ACC112 (cell line): ENCODE measurements at regions not wholly inside any gene's neighbourhood (a gene's known extent, or its start where the extent isn't known, plus 50 kb on each side); places are given as distances from the start of the nearest gene placed in this dataset.
"Not testable (repeated sequence)": the region's sequence is repeated elsewhere in the genome, so short reads cannot be mapped to it uniquely, and the experiment has no call there.

Source experiments
- H2AFZ ChIP-seq: fragments of 200-600 bp; sonication (generic); one replicate; pipeline ENCODE4 v1.6.0; 2017; ENCODE audit warnings: antibody characterized with exemption, low read length; ENCODE audit not compliant: unreplicated experiment
- H3K27ac ChIP-seq: fragments of 200-600 bp; sonication (generic); 2 replicates; pipeline ENCODE4 v1.5.1; 2014; ENCODE audit warnings: low read depth, mild to moderate bottlenecking, antibody characterized with exemption, low read length, moderate library complexity
- H3K27me3 ChIP-seq: fragments of 200-600 bp; sonication (generic); 2 replicates; pipeline ENCODE4 v1.6.1; 2014; ENCODE audit warnings: mild to moderate bottlenecking, antibody characterized with exemption, low read length, moderate library complexity, mixed read lengths; ENCODE audit not compliant: insufficient read depth
- H3K36me3 ChIP-seq: fragments of 200-600 bp; sonication (generic); 2 replicates; pipeline ENCODE4 v1.6.1; 2016; ENCODE audit warnings: mild to moderate bottlenecking, antibody characterized with exemption, low read length, moderate library complexity, mixed read lengths; ENCODE audit not compliant: insufficient read depth
- H3K4me1 ChIP-seq: fragments of 200-600 bp; sonication (generic); one replicate; pipeline ENCODE4 v1.6.1; 2016; ENCODE audit warnings: low read length, mixed read lengths; ENCODE audit not compliant: insufficient read depth, unreplicated experiment, control insufficient read depth
- H3K4me3 ChIP-seq: fragments of 200-600 bp; sonication (generic); 2 replicates; pipeline ENCODE4 v1.5.1; 2014; ENCODE audit warnings: mild to moderate bottlenecking, low read depth, low read length
- H3K79me2 ChIP-seq: fragments of 200-600 bp; sonication (generic); one replicate; pipeline ENCODE4 v1.6.0; 2016; ENCODE audit warnings: low read length; ENCODE audit not compliant: control insufficient read depth, unreplicated experiment, insufficient read depth

DNA sequence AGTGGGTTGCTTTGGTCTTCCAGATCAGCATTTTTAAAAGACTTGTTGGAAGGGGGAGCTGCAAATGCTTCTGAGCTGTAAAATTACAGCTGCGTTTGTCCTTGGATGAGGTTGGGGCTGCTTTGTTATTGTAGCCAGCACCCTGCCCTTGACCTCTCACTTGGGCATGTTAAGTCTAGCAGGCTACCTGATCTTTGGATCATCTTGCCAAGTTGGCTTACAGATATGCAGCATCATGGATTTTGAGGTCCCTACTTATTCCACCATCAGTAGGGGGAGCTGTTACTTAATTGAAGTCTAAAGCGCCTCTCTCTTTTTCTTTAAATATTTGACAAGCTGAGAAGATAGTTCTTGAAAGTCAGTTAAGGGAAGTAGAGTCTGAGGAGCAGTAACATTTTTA is 793.0 kb downstream of the MCTP2 start:
- H3K4me3 ChIP-seq = no peak overlapping the region
- H3K36me3 ChIP-seq = no peaks in the 10 kb centered on the region
- no peak overlapping the region for H2AFZ ChIP-seq

GRCh38 chr15:95025924-95026728 is 794.8 kb downstream of the MCTP2 start:
- Histone ChIP-seq H3K27ac (no peak overlapping the region), H3K4me1 (no peaks in the 10 kb centered on the region), H2AFZ (peak overlapping the region; percentile 22), H3K27me3 (no peaks in the 10 kb centered on the region), H3K79me2 (no peaks in the 10 kb centered on the region), H3K36me3 (no peaks in the 10 kb centered on the region), H3K4me3 (no peak overlapping the region)

More for the DNA sequence above, 793.0 kb downstream of the MCTP2 start:
- H3K79me2 ChIP-seq = no peaks in the 10 kb centered on the region
- no peaks in the 10 kb centered on the region for H3K27me3 ChIP-seq
- no peak overlapping the region for H3K27ac ChIP-seq
- peaks cover 1% of the 10 kb centered on the region for H3K4me1 ChIP-seq

GRCh38 chr15:95027981-95028380 is 796.6 kb downstream of the MCTP2 start:
- no peaks in the 10 kb centered on the region for H3K4me1 ChIP-seq
- H2AFZ ChIP-seq = no peak overlapping the region
- no peaks in the 10 kb centered on the region for H3K27me3 ChIP-seq
- H3K36me3 ChIP-seq = no peaks in the 10 kb centered on the region
- no peak overlapping the region for H3K4me3 ChIP-seq
- H3K79me2 ChIP-seq = no peaks in the 10 kb centered on the region
- H3K27ac ChIP-seq = no peak overlapping the region

GRCh38 chr15:95032156-95032555 is 800.8 kb downstream of the MCTP2 start:
- Histone ChIP-seq H2AFZ (no peak overlapping the region), H3K4me1 (no peaks in the 10 kb centered on the region)

DNA sequence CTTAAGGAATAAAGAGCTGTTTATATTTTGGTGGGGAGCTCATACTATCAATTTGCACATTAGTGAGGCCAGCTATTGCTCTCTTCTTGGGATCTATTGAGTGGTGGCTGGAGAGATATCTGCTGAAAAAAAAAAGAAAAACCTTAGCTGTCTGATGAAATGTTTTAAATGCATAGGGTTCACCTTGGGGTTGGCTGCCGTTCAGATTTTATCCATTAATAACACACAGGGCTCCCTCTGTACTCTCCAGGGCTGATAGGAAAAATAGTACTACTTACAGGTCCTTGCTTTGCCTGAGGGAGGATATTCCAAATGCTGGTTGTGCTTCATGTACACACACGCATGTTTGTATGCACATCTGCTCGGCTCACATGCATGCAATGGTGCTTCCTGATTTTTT is 803.7 kb downstream of the MCTP2 start:
- Histone ChIP-seq H3K36me3 (no peaks in the 10 kb centered on the region), H3K27me3 (no peaks in the 10 kb centered on the region), H3K27ac (no peak overlapping the region)

More at GRCh38 chr15:95032156-95032555, 800.8 kb downstream of the MCTP2 start:
- no peak overlapping the region for H3K27ac ChIP-seq
- H3K79me2 ChIP-seq = no peaks in the 10 kb centered on the region
- no peaks in the 10 kb centered on the region for H3K27me3 ChIP-seq
- H3K4me3 ChIP-seq = no peak overlapping the region
- H3K36me3 ChIP-seq = no peaks in the 10 kb centered on the region

GRCh38 chr15:95041297-95041696 is 809.9 kb downstream of the MCTP2 start:
- no peaks in the 10 kb centered on the region for H3K79me2 ChIP-seq
- H3K27me3 ChIP-seq = no peaks in the 10 kb centered on the region
- H2AFZ ChIP-seq = no peak overlapping the region
- H3K4me3 ChIP-seq = no peak overlapping the region
- H3K36me3 ChIP-seq = no peaks in the 10 kb centered on the region
- no peak overlapping the region for H3K27ac ChIP-seq
- no peaks in the 10 kb centered on the region for H3K4me1 ChIP-seq

More for the DNA sequence above, 803.7 kb downstream of the MCTP2 start:
- Histone ChIP-seq H2AFZ (no peak overlapping the region), H3K79me2 (no peaks in the 10 kb centered on the region), H3K4me1 (no peaks in the 10 kb centered on the region), H3K4me3 (no peak overlapping the region)

DNA sequence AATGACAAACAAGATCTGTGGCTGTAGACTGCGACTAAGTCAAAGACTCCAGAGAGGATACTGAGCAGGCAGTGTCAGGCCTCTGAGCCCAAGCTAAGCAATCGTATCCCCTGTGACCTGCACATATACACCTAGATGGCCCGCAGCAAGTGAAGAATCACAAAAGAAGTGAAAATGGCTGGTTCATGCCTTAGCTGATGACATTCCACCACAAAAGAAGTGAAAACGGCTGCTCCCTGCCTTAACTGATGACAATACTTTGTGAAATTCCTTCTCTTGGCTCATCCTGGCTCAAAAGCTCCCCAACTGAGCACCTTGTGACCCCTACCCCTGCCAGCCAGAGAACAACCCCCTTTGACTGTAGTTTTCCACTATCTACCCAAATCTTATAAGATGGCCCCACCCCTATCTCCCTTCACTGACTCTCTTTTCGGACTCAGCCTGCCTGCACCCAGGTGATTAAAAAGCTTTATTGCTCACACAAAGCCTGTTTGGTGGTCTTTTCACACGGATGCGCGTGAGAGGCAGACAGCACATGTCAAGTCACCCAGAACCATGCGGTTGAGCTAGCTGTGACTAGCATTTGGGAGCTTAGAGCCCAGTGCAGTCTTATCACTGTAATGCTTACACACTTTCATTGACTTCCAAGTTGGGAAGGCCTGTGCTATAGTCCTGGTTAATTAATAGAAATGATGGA is 812.0 kb downstream of the MCTP2 start:
- not testable (repeated sequence) for H3K79me2 ChIP-seq, H3K27me3 ChIP-seq, H3K27ac ChIP-seq, H3K4me3 ChIP-seq, H3K36me3 ChIP-seq, H3K4me1 ChIP-seq, H2AFZ ChIP-seq

- Histone ChIP-seq H3K36me3 (no peaks in the 10 kb centered on the region), H3K79me2 (no peaks in the 10 kb centered on the region), H3K27ac (no peak overlapping the region), H3K4me3 (no peak overlapping the region), H2AFZ (no peak overlapping the region), H3K27me3 (no peaks in the 10 kb centered on the region), H3K4me1 (no peaks in the 10 kb centered on the region)
Measured at GRCh38 chr15:95043933-95044313, 812.6 kb downstream of the MCTP2 start.

DNA sequence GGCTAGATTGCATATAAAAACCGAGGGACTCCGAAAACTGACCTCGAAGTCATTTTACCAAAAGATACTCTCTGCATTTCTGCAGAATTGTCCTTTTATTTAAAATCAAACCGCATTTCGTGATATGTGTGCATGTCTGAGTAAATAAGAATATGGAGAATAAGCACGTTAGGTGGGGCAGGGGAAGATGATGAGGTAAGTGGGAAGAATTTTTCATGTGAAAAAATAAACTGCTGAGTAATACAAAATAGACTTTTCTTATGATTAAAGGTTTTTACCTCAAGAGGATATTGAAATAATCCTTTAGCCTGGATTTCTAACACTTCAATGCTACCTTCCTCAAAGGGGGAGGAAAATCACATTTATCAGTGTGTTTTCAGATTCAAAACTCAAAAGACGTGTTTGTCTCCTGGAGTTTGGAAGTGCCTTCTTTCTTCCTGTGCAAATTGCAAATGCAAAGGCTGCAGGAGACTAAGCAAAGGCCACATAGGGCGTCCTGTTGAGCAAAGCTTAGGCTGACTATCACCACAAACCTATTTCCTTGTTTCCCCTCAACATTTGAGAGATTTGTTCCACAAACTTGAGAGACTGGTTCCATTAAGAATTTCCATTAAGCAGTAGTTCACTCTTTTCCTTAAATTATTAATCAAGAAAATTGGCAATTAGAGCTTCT is 813.5 kb downstream of the MCTP2 start:
- Histone ChIP-seq H3K79me2 (no peaks in the 10 kb centered on the region), H3K27ac (no peak overlapping the region), H2AFZ (no peak overlapping the region), H3K27me3 (no peaks in the 10 kb centered on the region), H3K4me1 (no peaks in the 10 kb centered on the region), H3K4me3 (no peak overlapping the region), H3K36me3 (no peaks in the 10 kb centered on the region)

DNA sequence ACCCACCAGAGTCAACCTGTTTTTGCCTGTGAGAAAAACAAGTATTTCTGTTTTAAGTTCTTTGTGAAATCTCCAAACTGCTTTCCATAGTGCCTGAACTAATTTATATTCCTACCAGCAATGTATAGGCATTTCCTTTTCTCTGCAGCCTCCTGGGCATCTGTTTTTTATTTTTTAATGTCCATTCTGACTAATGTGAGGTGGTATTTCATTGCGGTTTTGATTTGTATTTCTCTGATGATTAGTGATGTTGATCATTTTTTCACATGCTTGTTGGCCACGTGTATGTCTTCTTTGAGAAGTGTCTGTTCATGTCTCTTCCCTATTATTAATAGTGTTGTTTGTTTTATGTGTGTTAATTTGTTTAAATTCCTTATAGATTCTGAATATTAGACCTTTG is 820.5 kb downstream of the MCTP2 start:
- Histone ChIP-seq H3K27me3 (no peaks in the 10 kb centered on the region), H3K4me1 (no peaks in the 10 kb centered on the region), H3K36me3 (no peaks in the 10 kb centered on the region), H3K4me3 (no peak overlapping the region), H2AFZ (no peak overlapping the region), H3K79me2 (no peaks in the 10 kb centered on the region), H3K27ac (no peak overlapping the region)
